ENCODE measurements at regions not wholly inside any gene's neighbourhood (a gene's known extent, or its start where the extent isn't known, plus 50 kb on each side); places are given as distances from the start of the nearest gene placed in this dataset.

DNA sequence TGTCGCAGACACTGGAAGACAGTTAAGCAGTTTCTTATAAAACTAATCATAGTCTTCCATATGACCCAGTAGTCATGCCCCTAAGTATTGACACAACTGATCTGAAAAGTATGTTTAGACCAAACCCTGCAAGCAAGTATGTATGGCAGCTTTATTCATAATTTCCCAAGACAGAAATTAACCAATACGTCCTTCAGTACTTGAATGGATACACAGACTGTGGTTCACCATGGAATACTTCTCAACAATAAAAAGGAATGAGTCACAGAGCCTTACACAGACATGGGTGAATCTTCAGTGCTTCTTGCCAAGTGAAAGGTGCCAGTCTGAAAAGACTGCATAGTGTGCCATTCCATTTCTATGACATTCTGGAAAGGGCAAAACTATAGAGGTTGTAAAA, 50.2 kb upstream of the AKR1E2 start:
- peaks cover 8 to 21% of the 10 kb centered on the region in 2 donors for H3K27me3 Mint-ChIP-seq
- no peak overlapping the region for H3K4me3 Mint-ChIP-seq
- peak in 1 of 2 donors; percentile 33 for ATAC-seq (replicated peaks)
- H3K9me3 Mint-ChIP-seq: no peaks in the 10 kb centered on the region
- no peak overlapping the region for H3K27ac Mint-ChIP-seq
- H3K36me3 Mint-ChIP-seq: no peaks in the 10 kb centered on the region
- DNase-seq: no peak
- peaks cover 5 to 8% of the 10 kb centered on the region in 2 donors for H3K4me1 Mint-ChIP-seq

DNA sequence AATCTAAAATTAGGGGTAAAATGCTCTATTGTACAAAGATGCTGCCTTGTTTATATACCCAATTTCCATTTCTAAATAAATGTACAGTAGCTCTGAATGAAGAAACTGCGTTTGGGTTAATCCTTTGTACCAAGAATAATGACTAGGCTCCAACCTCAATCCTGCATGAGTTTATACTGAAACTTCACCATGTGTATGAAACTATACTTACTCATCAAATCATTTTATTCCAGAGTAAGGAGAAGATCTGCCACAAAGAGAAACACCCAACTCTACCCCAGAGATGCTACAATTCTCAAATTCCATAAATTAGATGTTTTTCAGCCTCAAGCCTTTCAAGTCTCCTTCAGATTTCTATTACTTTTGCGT, 53.8 kb upstream of the AKR1E2 start:
- peaks cover 5 to 8% of the 10 kb centered on the region in 2 donors for H3K4me1 Mint-ChIP-seq
- H3K4me3 Mint-ChIP-seq: no peak overlapping the region
- no peaks in the 10 kb centered on the region for H3K9me3 Mint-ChIP-seq
- no peak for DNase-seq
- peaks cover 8 to 21% of the 10 kb centered on the region in 2 donors for H3K27me3 Mint-ChIP-seq
- no peak overlapping the region for H3K27ac Mint-ChIP-seq
- H3K36me3 Mint-ChIP-seq: no peaks in the 10 kb centered on the region
- no peak for ATAC-seq (replicated peaks)

DNA sequence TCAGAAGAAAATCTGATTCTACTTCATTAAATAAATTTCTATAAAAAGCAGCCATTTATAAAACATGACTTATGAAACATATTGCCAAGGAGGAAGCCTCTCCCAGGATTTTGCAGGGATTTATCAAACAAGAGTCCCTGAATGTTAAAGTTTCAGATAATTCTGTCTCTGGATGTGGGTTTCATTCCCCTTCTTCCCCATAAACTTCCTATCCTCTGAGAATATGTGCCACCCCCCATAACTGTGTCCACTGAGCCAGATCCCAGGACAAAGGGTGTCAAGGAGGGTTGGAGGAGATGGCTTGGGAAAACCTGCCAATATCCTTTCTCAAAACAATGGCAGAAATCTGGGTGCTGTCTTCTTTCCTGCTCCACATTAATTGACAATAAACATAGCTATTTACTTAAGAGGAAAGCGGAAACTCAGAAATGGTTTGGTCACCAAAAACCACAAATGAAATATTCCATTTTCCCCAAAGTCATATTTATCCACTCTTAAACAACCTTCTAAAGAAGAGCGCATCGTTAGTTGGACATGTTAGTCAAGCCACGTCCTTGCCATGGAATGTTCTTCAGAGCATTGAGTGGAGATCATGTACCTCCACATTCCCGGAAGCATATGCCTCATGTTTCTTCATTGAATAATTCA, 54.3 kb upstream of the AKR1E2 start:
- Mint-ChIP-seq H3K4me1 (peaks cover 3 to 8% of the 10 kb centered on the region in 2 donors), H3K27me3 (peaks cover 8 to 18% of the 10 kb centered on the region in 2 donors), H3K4me3 (no peak overlapping the region), H3K36me3 (no peaks in the 10 kb centered on the region), H3K27ac (no peak overlapping the region), H3K9me3 (no peaks in the 10 kb centered on the region)
- ATAC-seq (replicated peaks): no peak
- DNase-seq: no peak

DNA sequence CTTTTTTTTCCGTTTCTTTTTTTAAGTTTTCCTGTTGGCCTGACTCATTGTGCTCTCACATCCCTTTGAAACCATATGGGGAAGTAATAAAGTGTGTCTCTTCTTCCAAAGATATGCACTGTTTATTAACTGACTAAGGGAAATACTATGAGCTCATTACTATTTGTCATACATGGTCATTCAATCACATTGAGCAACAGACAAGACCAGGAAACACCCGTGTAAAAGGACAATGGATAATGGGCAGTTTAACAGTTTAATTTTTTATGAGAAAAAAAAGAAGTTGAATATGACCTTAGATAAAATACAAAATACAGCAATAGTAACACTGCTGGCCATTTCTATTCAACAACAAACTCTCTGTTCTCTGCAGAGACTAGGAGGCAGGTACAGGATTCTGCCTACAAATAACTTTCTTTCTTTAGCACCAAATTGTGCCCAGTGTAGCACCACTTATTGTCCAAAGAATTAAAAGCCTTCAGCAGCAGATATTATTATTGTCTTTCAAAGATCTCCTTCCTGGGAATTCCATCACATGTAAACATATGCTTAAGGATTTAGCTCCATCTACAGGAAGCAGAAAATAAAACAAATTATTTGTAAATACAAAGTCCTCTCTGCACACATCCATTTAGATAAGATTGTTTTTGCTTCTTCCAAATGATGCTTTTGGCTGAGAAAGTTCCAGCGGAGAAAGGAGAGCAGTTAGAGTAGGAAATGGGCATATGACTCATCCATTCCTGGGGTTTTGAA, 55.0 kb upstream of the AKR1E2 start:
- ATAC-seq (replicated peaks) (no peak), DNase-seq (no peak)
- Mint-ChIP-seq H3K27ac (no peak overlapping the region), H3K9me3 (no peaks in the 10 kb centered on the region), H3K4me3 (no peak overlapping the region), H3K4me1 (peaks cover under 1 to 3% of the 10 kb centered on the region in 2 donors), H3K27me3 (peaks cover 8 to 18% of the 10 kb centered on the region in 2 donors), H3K36me3 (no peaks in the 10 kb centered on the region)

DNA sequence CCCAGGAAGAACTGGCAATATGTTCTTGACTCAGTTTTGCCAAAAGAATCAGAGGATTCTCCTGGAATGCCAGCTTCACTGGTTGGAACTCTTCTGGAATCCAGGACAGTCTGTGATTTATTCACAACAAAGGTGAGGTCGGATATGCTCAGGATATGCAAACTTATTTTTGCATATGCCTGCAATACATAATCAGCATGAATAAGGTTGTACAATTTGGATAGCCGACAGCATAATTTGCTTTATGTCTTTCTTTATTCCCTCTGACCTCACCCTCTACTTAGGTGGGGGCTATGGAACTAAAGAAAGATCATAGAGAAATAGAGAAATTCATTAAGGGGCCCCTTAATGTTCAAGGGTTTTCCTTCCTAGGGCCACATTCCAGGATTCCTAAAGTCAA, 57.6 kb upstream of the AKR1E2 start:
- H3K9me3 Mint-ChIP-seq: no peaks in the 10 kb centered on the region
- H3K36me3 Mint-ChIP-seq: no peaks in the 10 kb centered on the region
- no peak overlapping the region for H3K4me3 Mint-ChIP-seq
- no peak overlapping the region for H3K27ac Mint-ChIP-seq
- ATAC-seq (replicated peaks): no peak
- H3K4me1 Mint-ChIP-seq: peaks cover 3 to 5% of the 10 kb centered on the region in 2 donors
- H3K27me3 Mint-ChIP-seq: peaks cover 8 to 13% of the 10 kb centered on the region in 2 donors
- no peak for DNase-seq

DNA sequence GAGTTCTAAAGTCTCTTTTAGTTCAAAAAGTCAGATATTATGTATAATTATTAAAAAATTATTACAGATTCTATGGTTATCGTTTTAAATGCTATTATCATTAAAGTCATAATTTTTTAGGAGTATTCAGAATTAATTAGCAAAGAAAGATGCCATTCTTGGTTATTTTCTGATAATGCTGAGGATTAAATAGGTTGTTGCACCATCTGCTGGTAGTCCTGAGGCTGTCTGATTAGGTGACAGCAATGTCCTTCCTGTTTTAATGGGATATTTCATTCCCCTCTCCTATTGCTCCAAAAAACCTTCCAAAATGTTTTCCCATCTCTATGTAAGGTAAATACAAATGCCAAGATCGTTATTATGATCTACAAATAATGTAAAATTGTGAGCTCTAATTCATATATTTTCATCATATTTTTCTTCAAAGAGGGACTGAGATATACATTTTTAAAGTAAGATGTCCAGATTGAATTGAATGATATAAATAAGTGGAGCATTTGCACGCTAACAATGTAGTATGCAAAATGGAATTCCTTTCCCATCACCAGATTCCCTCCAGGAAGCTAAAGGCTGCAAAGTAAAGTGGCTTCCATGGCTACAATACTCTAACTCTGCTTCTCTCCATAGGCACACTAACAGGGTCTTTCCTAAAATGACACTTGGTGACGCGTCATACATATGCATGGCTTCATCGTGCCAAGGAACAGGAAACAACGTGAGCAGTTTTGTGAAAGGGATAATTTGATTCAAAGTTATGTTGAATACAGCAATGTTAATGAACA, 58.8 kb upstream of the AKR1E2 start:
- Mint-ChIP-seq H3K4me1 (peaks cover 3 to 5% of the 10 kb centered on the region in 2 donors), H3K27me3 (peaks cover 2 to 7% of the 10 kb centered on the region in 2 donors), H3K27ac (no peak overlapping the region), H3K4me3 (no peak overlapping the region), H3K36me3 (no peaks in the 10 kb centered on the region), H3K9me3 (no peaks in the 10 kb centered on the region)
- no peak for DNase-seq
- peak in 1 of 2 donors; percentile 46 for ATAC-seq (replicated peaks)

DNA sequence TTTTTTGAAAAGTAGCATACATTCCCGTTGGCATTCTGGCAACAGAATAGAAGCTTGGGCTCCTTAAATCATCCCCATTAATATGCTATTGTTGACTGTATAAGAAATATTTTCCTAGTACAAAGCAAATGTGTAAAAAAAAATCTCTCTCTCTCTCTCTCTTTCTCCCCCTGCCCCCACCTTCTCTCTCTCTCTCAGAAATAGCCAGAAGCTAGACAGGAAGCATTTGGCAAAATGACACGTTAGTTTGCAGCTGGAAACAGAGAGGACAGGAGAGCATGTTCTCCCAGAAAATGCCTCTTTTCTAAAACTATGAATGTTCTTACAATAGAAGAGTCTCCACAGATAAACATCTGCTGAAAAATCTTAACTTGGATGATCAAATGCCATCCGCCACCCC, 59.6 kb upstream of the AKR1E2 start:
- ATAC-seq (replicated peaks) (no peak), DNase-seq (no peak)
- H3K4me1 Mint-ChIP-seq: peaks cover 3 to 5% of the 10 kb centered on the region in 2 donors
- no peaks in the 10 kb centered on the region for H3K27me3 Mint-ChIP-seq
- H3K36me3 Mint-ChIP-seq: no peaks in the 10 kb centered on the region
- no peak overlapping the region for H3K4me3 Mint-ChIP-seq
- no peak overlapping the region for H3K27ac Mint-ChIP-seq
- H3K9me3 Mint-ChIP-seq: no peaks in the 10 kb centered on the region

DNA sequence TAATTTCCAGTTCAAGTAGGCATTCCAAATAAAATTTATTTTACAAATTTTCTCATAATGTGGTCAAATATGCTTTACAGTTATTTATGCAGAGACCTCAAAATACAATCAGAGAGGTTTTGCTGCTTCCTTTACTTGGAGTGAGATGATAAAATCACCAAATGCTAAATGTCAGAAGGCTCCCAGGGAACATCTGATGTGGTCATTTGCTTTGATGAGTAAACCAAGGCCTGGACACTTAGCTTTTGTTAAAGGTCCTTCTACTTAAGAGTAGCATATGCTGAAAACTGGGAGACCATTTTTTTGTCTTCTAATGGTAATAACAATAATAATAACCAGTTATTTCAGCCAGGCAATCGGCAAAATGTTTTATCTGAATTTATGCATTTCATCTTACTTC, 60.6 kb upstream of the AKR1E2 start:
- DNase-seq (no peak), ATAC-seq (replicated peaks) (no peak)
- no peaks in the 10 kb centered on the region for H3K27me3 Mint-ChIP-seq
- no peak overlapping the region for H3K27ac Mint-ChIP-seq
- H3K9me3 Mint-ChIP-seq: no peaks in the 10 kb centered on the region
- no peak overlapping the region for H3K4me3 Mint-ChIP-seq
- H3K36me3 Mint-ChIP-seq: no peaks in the 10 kb centered on the region
- peaks cover 3 to 5% of the 10 kb centered on the region in 2 donors for H3K4me1 Mint-ChIP-seq

DNA sequence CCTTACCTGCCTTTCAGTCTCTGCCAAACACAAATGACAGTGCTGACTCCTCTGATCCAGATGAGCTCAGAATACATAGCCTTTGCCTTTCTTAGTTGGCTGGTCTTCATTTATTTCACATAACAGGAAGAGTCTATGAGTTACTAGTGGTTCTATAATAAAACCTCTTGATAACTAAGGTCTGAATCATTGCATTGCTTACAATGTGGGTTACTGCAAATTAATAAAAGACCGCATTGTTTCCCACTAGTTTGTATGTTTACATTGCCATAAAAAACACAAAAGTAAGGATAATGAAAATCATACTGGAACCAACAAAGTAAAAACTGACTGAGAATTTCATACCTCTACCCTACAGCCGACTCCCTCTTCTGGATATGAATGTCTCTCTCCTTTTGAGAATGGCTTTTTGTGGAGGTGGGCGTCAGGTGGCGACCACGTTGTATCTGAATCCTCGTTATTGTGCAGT, 62.0 kb upstream of the AKR1E2 start:
- peaks cover 0 to 7% of the 10 kb centered on the region in 2 donors for H3K27me3 Mint-ChIP-seq
- H3K36me3 Mint-ChIP-seq: no peaks in the 10 kb centered on the region
- no peak overlapping the region for H3K4me3 Mint-ChIP-seq
- ATAC-seq (replicated peaks): peak in 1 of 2 donors; percentile 16
- H3K9me3 Mint-ChIP-seq: no peaks in the 10 kb centered on the region
- no peak overlapping the region for H3K27ac Mint-ChIP-seq
- peaks cover 3 to 5% of the 10 kb centered on the region in 2 donors for H3K4me1 Mint-ChIP-seq
- no peak for DNase-seq

DNA sequence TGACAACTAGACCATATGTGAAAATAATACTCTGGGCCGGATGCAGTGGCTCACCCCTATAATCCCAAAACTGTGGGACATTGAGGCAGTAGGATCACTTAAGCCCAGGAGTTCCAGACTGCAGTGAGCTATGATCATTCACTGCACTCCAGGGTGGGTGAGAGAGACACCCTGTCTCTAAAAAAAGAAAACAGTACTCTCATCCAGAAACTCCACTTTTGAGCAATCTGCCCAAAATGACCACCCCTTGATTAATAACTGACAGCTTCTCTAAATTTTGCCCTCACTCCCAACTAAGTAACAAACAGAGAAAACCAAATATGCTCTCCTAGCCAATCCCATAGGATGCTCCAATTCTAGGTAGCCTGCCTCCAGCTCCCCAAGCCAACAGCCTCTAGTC, 62.5 kb upstream of the AKR1E2 start:
- H3K27ac Mint-ChIP-seq: no peak overlapping the region
- peaks cover 0 to 9% of the 10 kb centered on the region in 2 donors for H3K27me3 Mint-ChIP-seq
- H3K36me3 Mint-ChIP-seq: no peaks in the 10 kb centered on the region
- DNase-seq (no peak), ATAC-seq (replicated peaks) (peak in 1 of 2 donors; percentile 25)
- no peaks in the 10 kb centered on the region for H3K9me3 Mint-ChIP-seq
- H3K4me1 Mint-ChIP-seq: peaks cover 3 to 5% of the 10 kb centered on the region in 2 donors
- no peak overlapping the region for H3K4me3 Mint-ChIP-seq

DNA sequence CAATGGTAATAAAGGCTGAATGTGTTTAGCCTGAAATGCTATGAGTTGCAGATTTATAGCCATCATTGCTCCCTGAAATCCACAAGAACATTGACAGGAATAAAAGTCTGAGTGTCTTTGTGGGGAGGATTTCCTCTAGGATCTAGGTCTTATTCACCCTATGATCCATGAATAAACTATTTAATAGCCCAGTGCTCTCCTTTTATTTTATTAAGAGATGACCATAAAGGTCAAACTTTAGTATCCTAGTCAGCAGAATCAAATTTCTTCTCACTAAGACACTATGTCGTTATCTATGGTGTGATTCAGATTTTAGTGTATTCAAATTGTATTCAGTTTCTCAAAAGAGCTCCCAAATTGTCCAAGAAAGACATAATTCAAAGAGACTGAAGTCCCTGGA, 67.8 kb upstream of the AKR1E2 start:
- no peak for ATAC-seq (replicated peaks)
- Mint-ChIP-seq H3K27ac (no peak overlapping the region), H3K4me3 (no peak overlapping the region), H3K9me3 (no peaks in the 10 kb centered on the region), H3K36me3 (no peaks in the 10 kb centered on the region), H3K27me3 (peaks cover 15 to 19% of the 10 kb centered on the region in 2 donors), H3K4me1 (no peaks in the 10 kb centered on the region)
- DNase-seq: no peak

DNA sequence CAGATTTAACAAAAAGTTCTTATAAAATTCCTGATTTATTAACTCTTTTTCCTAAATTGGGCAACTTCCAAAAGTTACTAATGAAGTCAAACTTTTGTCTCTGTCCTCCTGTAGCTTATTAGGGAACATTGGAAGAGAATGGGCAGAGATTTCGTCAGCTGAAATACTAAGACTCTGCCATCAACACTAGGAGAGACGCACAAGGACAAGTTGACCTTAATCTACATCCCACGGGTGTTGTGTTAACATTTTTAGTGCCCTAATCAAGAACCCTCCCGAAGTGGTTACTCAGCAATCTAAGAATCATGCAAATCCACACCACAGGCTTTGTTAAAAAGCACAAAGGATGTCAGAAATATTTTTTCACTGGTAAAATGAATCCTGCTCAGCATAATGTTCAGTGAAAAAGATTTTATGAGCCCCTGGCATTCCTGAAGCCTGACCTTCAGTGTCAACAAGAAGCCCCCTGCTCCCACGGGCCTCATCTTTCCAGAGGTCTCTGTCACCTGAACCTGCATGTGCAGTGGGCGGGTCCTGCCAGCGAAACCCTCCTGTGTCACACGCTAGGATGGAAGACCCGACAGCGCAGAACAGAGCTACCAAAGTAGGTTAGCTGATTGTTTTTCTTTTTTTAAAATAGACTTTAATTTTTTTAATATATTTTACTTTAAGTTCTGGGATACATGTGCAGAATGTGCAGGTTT, 70.6 kb upstream of the AKR1E2 start:
- Mint-ChIP-seq H3K27me3 (peaks cover 19 to 20% of the 10 kb centered on the region in 2 donors), H3K27ac (no peak overlapping the region), H3K36me3 (no peaks in the 10 kb centered on the region), H3K4me3 (no peak overlapping the region), H3K4me1 (no peaks in the 10 kb centered on the region), H3K9me3 (no peaks in the 10 kb centered on the region)
- DNase-seq (no peak), ATAC-seq (replicated peaks) (no peak)

DNA sequence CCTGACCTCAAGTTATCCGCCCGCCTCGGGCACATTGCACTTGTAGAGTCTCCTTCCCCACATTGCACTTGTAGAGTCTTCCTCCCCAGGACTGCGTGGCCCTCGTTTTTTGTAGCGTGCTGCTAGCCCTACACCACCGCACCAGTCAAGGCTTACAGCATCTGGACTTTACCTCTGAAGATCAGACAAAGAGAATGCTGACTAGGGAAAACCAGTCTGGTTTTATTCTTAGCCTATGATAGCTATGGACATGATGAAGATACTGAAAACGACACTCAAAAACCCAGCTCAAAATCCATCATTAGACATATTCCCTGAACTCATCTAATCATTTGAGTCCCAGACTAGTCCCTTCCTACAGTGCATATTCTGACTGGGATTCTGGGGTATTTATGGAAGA, 71.9 kb upstream of the AKR1E2 start:
- no peaks in the 10 kb centered on the region for H3K4me1 Mint-ChIP-seq
- H3K36me3 Mint-ChIP-seq: no peaks in the 10 kb centered on the region
- H3K4me3 Mint-ChIP-seq: no peak overlapping the region
- no peak for DNase-seq
- no peaks in the 10 kb centered on the region for H3K9me3 Mint-ChIP-seq
- no peak for ATAC-seq (replicated peaks)
- H3K27me3 Mint-ChIP-seq: peaks cover 15 to 22% of the 10 kb centered on the region in 2 donors
- no peak overlapping the region for H3K27ac Mint-ChIP-seq

DNA sequence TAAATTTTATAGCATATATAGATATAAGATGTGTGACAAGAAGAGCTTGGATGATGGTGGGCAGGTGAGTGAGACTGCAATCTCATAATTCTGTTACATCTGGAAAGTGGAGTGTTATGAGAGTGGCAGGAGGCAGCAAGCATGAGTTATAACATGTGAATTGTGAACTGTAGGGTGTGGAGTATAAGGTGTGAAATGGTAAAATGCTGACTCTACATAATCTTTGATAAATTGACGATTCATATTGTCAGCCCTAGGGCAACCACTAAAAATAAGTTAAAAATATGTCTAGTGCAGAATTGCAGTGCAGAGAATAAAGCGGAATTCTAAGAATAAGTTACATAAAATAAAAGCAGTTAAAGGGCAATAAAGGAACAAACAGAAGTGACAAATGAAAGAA, 74.8 kb upstream of the AKR1E2 start:
- H3K4me3 Mint-ChIP-seq: no peak overlapping the region
- H3K27ac Mint-ChIP-seq: no peak overlapping the region
- H3K4me1 Mint-ChIP-seq: no peaks in the 10 kb centered on the region
- H3K36me3 Mint-ChIP-seq: no peaks in the 10 kb centered on the region
- no peaks in the 10 kb centered on the region for H3K9me3 Mint-ChIP-seq
- DNase-seq (no peak), ATAC-seq (replicated peaks) (no peak)
- peaks cover 10 to 18% of the 10 kb centered on the region in 2 donors for H3K27me3 Mint-ChIP-seq
